NT2/D1 (cell line): ENCODE measurements at regions not wholly inside any gene's neighbourhood (a gene's known extent, or its start where the extent isn't known, plus 50 kb on each side); places are given as distances from the start of the nearest gene placed in this dataset.

ENCODE experiments used
- SUZ12 ChIP-seq: IDR thresholded peaks from 2 replicates; pipeline ENCODE4 v1.6.1; 2011; ENCODE audit not compliant: insufficient read length, insufficient read depth; ENCODE audit errors: extremely low read depth
- YY1 ChIP-seq: IDR thresholded peaks from 2 replicates; pipeline ENCODE4 v1.6.1; 2011; ENCODE audit not compliant: insufficient read length, insufficient read depth

DNA sequence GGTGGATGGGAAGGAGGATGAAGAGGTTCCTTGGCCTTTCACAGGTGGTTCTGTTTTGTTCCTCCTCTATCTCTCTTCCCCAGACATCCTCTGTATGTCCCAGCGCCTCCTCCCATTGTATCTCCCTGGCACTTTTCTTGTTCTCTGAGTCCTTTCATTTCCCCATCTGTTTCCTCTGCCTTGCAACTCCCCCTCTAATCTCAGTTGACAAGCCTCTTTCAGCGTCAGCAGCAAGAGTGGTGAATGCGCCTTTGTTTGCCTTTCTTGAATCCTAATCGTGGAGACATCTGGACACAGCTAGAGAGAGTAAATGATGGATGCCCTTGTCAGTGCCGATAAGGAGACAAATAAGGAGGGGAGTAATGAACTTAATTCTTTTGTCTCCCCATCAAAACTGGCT lies 167.0 kb downstream of the NDUFA10 start:
- TF ChIP-seq YY1 = no peak
- TF ChIP-seq SUZ12 = no peak
